Testis (tissue), 2 donors: ENCODE measurements at regions not wholly inside any gene's neighbourhood (a gene's known extent, or its start where the extent isn't known, plus 50 kb on each side); places are given as distances from the start of the nearest gene placed in this dataset.

Source experiments
- DNase-seq: peaks from one replicate; pipeline ENCODE4 v3.0.0-alpha.2; 2019
- H3K27ac ChIP-seq, 2 donors: fragments of 200-600 bp; sonication (generic); one replicate each; pipeline ENCODE4 v1.5.1; 2019
- H3K27me3 ChIP-seq: fragments of 200-600 bp; sonication (generic); one replicate; pipeline ENCODE4 v1.5.1; 2019
- H3K36me3 ChIP-seq: fragments of 200-600 bp; sonication (generic); one replicate; pipeline ENCODE4 v1.5.1; 2017; ENCODE audit warnings: low read depth; ENCODE audit errors: missing control alignments
- H3K4me1 ChIP-seq: fragments of 200-600 bp; sonication (generic); one replicate; pipeline ENCODE4 v1.5.1; 2019
- H3K4me3 ChIP-seq, 2 donors: fragments of 200-600 bp; sonication (generic); one replicate each; pipeline ENCODE4 v1.5.1; 2017 to 2019
- H3K9me3 ChIP-seq: fragments of 200-600 bp; sonication (generic); one replicate; pipeline ENCODE4 v1.5.1; 2017
- CTCF ChIP-seq, 3 experiments: fragments of 450-650 bp in 2 of 3; fragments of 200-600 bp in 1 of 3; sonication (generic) in 1 of 3; IDR thresholded peaks; one replicate each; pipeline ENCODE4 v1.5.1; 2016 to 2019; ENCODE audit warnings: antibody characterized with exemption in 3 of 3, mild to moderate bottlenecking in 2 of 3, moderate library complexity in 1 of 3
- POLR2A ChIP-seq: fragments of 450-650 bp; IDR thresholded peaks from one replicate; pipeline ENCODE4 v1.6.1; 2017; ENCODE audit warnings: antibody characterized with exemption, mild to moderate bottlenecking, moderate library complexity
- WGBS, 2 donors: methylation state at CpG; one replicate each; pipeline ENCODE4 v1.1.5; 2018; 5-methylcytosine and 5-hydroxymethylcytosine counted together
- intact Hi-C: fragments of 100-400 bp; cut with DNase I; formaldehyde crosslinking; loops from one replicate; pipeline ENCODE4 v1.15.1; 2023; ENCODE audit warnings: low total_unique reads

- no peaks in the 10 kb centered on the region for H3K27me3 ChIP-seq
- H3K4me1 ChIP-seq, result no peaks in the 10 kb centered on the region
- H3K4me3 ChIP-seq, result no peak overlapping the region
- no peak for DNase-seq
- TF ChIP-seq CTCF (IDR thresholded peaks at IDR 0.05) (no peak), POLR2A (no peak)
- 100% methylated on average over 1 of the region's 1 CpG for WGBS, 2 donors
- no peaks in the 10 kb centered on the region for H3K9me3 ChIP-seq
- intact Hi-C loops, result no loop called here
- H3K27ac ChIP-seq, result no peak overlapping the region
- H3K36me3 ChIP-seq, result no peaks in the 10 kb centered on the region
Observed at GRCh38 chr2:228624733-228625132, 443.2 kb upstream of the SPHKAP start.

GRCh38 chr2:228615496-228615895 lies 434.0 kb upstream of the SPHKAP start:
- Histone ChIP-seq H3K4me3 (no peak overlapping the region), H3K9me3 (no peaks in the 10 kb centered on the region), H3K36me3 (no peaks in the 10 kb centered on the region), H3K4me1 (no peaks in the 10 kb centered on the region), H3K27me3 (no peaks in the 10 kb centered on the region), H3K27ac (no peak overlapping the region)
- intact Hi-C loops, result no loop called here
- no peak for TF ChIP-seq POLR2A
- TF ChIP-seq CTCF (IDR thresholded peaks at IDR 0.05), result no peak
- 88 to 90% methylated on average over 3 of the region's 3 CpGs for WGBS, 2 donors
- no peak for DNase-seq

DNA sequence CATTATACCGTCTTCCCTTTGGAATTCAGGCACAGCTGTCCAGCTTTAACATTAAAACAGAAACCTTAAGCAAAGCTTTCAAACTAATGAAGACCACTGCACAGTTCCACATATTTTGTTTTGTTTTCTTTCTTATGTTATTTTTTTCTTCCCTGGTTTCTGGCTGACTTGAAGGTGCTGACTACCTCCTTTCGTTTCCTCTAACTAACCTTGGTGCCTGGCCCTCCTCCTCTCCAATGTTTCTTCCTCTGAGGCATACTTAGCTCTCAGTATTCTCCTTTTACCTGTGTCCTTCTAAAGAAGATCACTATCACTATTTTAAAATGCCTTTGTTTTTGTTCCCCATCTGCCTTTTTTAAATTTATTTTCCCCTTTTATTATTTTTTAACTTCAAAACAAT lies 433.3 kb upstream of the SPHKAP start:
- no peak for TF ChIP-seq CTCF (IDR thresholded peaks at IDR 0.05)
- TF ChIP-seq POLR2A, result no peak
- Histone ChIP-seq H3K27me3 (no peaks in the 10 kb centered on the region), H3K9me3 (no peaks in the 10 kb centered on the region), H3K4me3 (no peak overlapping the region), H3K27ac (no peak overlapping the region), H3K36me3 (no peaks in the 10 kb centered on the region), H3K4me1 (no peaks in the 10 kb centered on the region)
- DNase-seq, result no peak
- 55 to 64% methylated on average over 2 of the region's 2 CpGs for WGBS, 2 donors
- intact Hi-C loops, result no loop called here

DNA sequence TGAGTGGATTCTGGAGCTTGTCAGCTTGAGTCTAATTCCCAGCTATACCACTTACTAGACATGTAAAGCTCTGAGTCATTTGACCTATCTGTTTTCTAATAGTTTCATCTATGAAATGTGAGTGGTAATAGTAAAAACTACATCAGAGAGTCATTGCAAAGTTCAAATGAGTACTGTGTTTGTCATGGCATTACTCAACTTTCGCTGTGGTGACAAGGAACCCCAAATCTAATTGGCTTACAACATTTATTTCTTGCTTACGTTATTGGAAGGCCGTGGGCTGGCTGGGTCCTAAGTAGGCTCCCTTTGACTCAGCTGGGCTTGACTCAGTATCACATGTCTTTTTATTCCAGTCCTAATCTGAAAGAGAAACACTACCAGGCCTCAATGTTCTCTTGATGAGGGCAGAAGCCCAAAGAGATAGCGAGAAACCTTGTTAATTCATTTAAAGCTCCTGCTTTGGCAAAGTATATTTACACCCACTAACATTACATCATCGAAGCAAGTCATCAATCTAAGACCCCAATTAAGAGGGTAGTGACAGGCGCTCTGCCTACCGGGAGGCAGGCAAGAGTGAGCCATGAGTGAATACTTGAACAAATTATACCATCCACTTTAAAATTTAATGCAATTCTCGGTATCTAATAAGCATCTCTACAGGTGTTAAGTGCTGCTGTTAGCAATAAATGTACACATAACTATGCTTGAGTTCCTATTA lies 431.8 kb upstream of the SPHKAP start:
- H3K4me1 ChIP-seq, result no peaks in the 10 kb centered on the region
- no peak for DNase-seq
- 72 to 80% methylated on average over 8 of the region's 8 CpGs for WGBS, 2 donors
- no peak overlapping the region for H3K27ac ChIP-seq
- H3K36me3 ChIP-seq, result no peaks in the 10 kb centered on the region
- intact Hi-C loops, result no loop called here
- H3K27me3 ChIP-seq, result no peaks in the 10 kb centered on the region
- TF ChIP-seq POLR2A (no peak), CTCF (IDR thresholded peaks at IDR 0.05) (no peak)
- no peaks in the 10 kb centered on the region for H3K9me3 ChIP-seq
- no peak overlapping the region for H3K4me3 ChIP-seq

GRCh38 chr2:228611171-228611570 lies 429.7 kb upstream of the SPHKAP start:
- Histone ChIP-seq H3K27ac (no peak overlapping the region), H3K4me3 (no peak overlapping the region), H3K27me3 (no peaks in the 10 kb centered on the region), H3K36me3 (no peaks in the 10 kb centered on the region), H3K9me3 (no peaks in the 10 kb centered on the region), H3K4me1 (no peaks in the 10 kb centered on the region)
- intact Hi-C loops, result no loop called here
- no peak for DNase-seq
- TF ChIP-seq CTCF (IDR thresholded peaks at IDR 0.05), result no peak
- TF ChIP-seq POLR2A, result no peak
- 67 to 75% methylated on average over 1 of the region's 1 CpG for WGBS, 2 donors
